ENCODE measurements at regions not wholly inside any gene's neighbourhood (a gene's known extent, or its start where the extent isn't known, plus 50 kb on each side); places are given as distances from the start of the nearest gene placed in this dataset.

- TF ChIP-seq CTCF (IDR thresholded peaks at IDR 0.05) (no peak), POLR2AphosphoS5 (IDR thresholded peaks at IDR 0.05; ENCODE audit: low read depth, low read length) (no peak), SIN3A (IDR thresholded peaks at IDR 0.05; ENCODE audit: borderline replicate concordance, insufficient read depth, low read depth, low read length) (no peak)
Measured at GRCh38 chr4:41377196-41377595, 120.5 kb downstream of the UCHL1 start.

Measured in Panc1 (cell line).